H9 (cell line): ENCODE measurements at regions not wholly inside any gene's neighbourhood (a gene's known extent, or its start where the extent isn't known, plus 50 kb on each side); places are given as distances from the start of the nearest gene placed in this dataset.

Source experiments
- DNase-seq: peaks from one replicate; pipeline ENCODE4 v3.0.0-alpha.2; 2017
- H2AFZ ChIP-seq: one replicate; pipeline ENCODE4 v1.6.1; 2013; ENCODE audit warnings: mild to moderate bottlenecking, low read length, control low read depth, moderate library complexity
- H2AK5ac ChIP-seq: 2 replicates; pipeline ENCODE4 v1.6.1; 2013; ENCODE audit warnings: low read length, control low read depth, mixed read lengths; ENCODE audit not compliant: insufficient read length
- H2BK120ac ChIP-seq: one replicate; pipeline ENCODE4 v1.6.1; 2013; ENCODE audit warnings: low read depth, mild to moderate bottlenecking, low read length, control low read depth, inconsistent platforms; ENCODE audit not compliant: poor library complexity, severe bottlenecking
- H2BK12ac ChIP-seq: 2 replicates; pipeline ENCODE4 v1.6.1; 2013; ENCODE audit warnings: low read length, control low read depth, mixed read lengths, low read depth; ENCODE audit not compliant: insufficient read length
- H2BK15ac ChIP-seq: 2 replicates; pipeline ENCODE4 v1.6.1; 2013; ENCODE audit warnings: low read depth, low read length, control low read depth
- H2BK20ac ChIP-seq: one replicate; pipeline ENCODE4 v1.6.1; 2013; ENCODE audit warnings: low read depth, mild to moderate bottlenecking, low read length, control low read depth, inconsistent platforms; ENCODE audit not compliant: poor library complexity, severe bottlenecking
- H2BK5ac ChIP-seq: 2 replicates; pipeline ENCODE4 v1.6.1; 2013; ENCODE audit warnings: low read length, control low read depth, mixed read lengths; ENCODE audit not compliant: insufficient read length
- H3K14ac ChIP-seq: 2 replicates; pipeline ENCODE4 v1.6.1; 2013; ENCODE audit warnings: low read length, control low read depth; ENCODE audit not compliant: insufficient read depth
- H3K18ac ChIP-seq: 2 replicates; pipeline ENCODE4 v1.6.1; 2013; ENCODE audit warnings: low read depth, mild to moderate bottlenecking, mixed read lengths, low read length, control low read depth; ENCODE audit not compliant: insufficient read length
- H3K23ac ChIP-seq: 2 replicates; pipeline ENCODE4 v1.6.1; 2013; ENCODE audit warnings: low read length, control low read depth, mixed read lengths, low read depth; ENCODE audit not compliant: insufficient read length
- H3K23me2 ChIP-seq: 2 replicates; pipeline ENCODE4 v1.6.1; 2013; ENCODE audit warnings: low read depth, mild to moderate bottlenecking, mixed read lengths, low read length, control low read depth; ENCODE audit not compliant: insufficient read length, poor library complexity, severe bottlenecking
- H3K27ac ChIP-seq: 2 replicates; pipeline ENCODE4 v1.5.1; 2013; ENCODE audit warnings: low read length, control low read depth, mixed read lengths, low read depth; ENCODE audit not compliant: insufficient read length
- H3K27me3 ChIP-seq: 2 replicates; pipeline ENCODE4 v1.6.1; 2013; ENCODE audit warnings: low read length, control low read depth, inconsistent platforms; ENCODE audit not compliant: insufficient read depth
- H3K4ac ChIP-seq: 2 replicates; pipeline ENCODE4 v1.6.1; 2013; ENCODE audit warnings: low read depth, mild to moderate bottlenecking, control low read depth, inconsistent platforms, low read length, moderate library complexity
- H3K4me1 ChIP-seq: 2 replicates; pipeline ENCODE4 v1.6.1; 2013; ENCODE audit warnings: low read length, control low read depth, inconsistent platforms; ENCODE audit not compliant: insufficient read depth
- H3K4me2 ChIP-seq: 2 replicates; pipeline ENCODE4 v1.6.1; 2013; ENCODE audit warnings: low read length, control low read depth, mixed read lengths; ENCODE audit not compliant: insufficient read length, insufficient read depth
- H3K56ac ChIP-seq: 2 replicates; pipeline ENCODE4 v1.6.1; 2013; ENCODE audit warnings: low read depth, mild to moderate bottlenecking, mixed read lengths, low read length, control low read depth; ENCODE audit not compliant: insufficient read length
- H3K79me1 ChIP-seq: 2 replicates; pipeline ENCODE4 v1.6.1; 2013; ENCODE audit warnings: low read depth, mild to moderate bottlenecking, moderate library complexity, low read length, control low read depth, inconsistent platforms; ENCODE audit not compliant: insufficient read depth, poor library complexity, severe bottlenecking
- H3K79me2 ChIP-seq: 2 replicates; pipeline ENCODE4 v1.6.1; 2013; ENCODE audit warnings: low read length, control low read depth, inconsistent platforms; ENCODE audit not compliant: insufficient read depth
- H3K9ac ChIP-seq: 2 replicates; pipeline ENCODE4 v1.6.1; 2013; ENCODE audit warnings: low read length, control low read depth, mixed read lengths; ENCODE audit not compliant: insufficient read length; ENCODE audit errors: extremely low read depth
- H3K9me3 ChIP-seq: one replicate; pipeline ENCODE4 v1.6.1; 2013; ENCODE audit warnings: low read depth, low read length, inconsistent platforms; ENCODE audit not compliant: control insufficient read depth
- H3T11ph ChIP-seq: one replicate; pipeline ENCODE4 v1.6.1; 2013; ENCODE audit warnings: mild to moderate bottlenecking, low read length, control low read depth, inconsistent platforms
- H4K20me1 ChIP-seq: one replicate; pipeline ENCODE4 v1.6.1; 2013; ENCODE audit not compliant: control insufficient read depth, insufficient read length, insufficient read depth
- H4K5ac ChIP-seq: 2 replicates; pipeline ENCODE4 v1.6.1; 2013; ENCODE audit warnings: low read depth, mild to moderate bottlenecking, mixed read lengths, low read length, control low read depth; ENCODE audit not compliant: insufficient read length
- H4K8ac ChIP-seq: replicated peaks from 2 replicates; pipeline ENCODE4 v1.6.1; 2013; ENCODE audit warnings: low read length, control low read depth, mixed read lengths, low read depth; ENCODE audit not compliant: insufficient read length
- H4K91ac ChIP-seq: 2 replicates; pipeline ENCODE4 v1.6.1; 2013; ENCODE audit warnings: low read depth, mild to moderate bottlenecking, moderate library complexity, mixed read lengths, low read length, control low read depth; ENCODE audit not compliant: insufficient read length
- H3K27ac Mint-ChIP-seq, 3 experiments: 2 replicates in 2 of 3; 3 replicates in 1 of 3; pipeline ENCODE4 v1.8.0; 2020 to 2021; ENCODE audit warnings: mixed read lengths in 3 of 3, mild to moderate bottlenecking in 1 of 3, moderate library complexity in 1 of 3
- H3K27me3 Mint-ChIP-seq: 2 replicates; pipeline ENCODE4 v1.8.0; 2021; ENCODE audit warnings: low read depth, mild to moderate bottlenecking, moderate library complexity, mixed read lengths
- H3K36me3 Mint-ChIP-seq, 3 experiments: 2 replicates in 2 of 3; 3 replicates in 1 of 3; pipeline ENCODE4 v1.8.0; 2020 to 2021; ENCODE audit warnings: low read depth in 3 of 3, mixed read lengths in 3 of 3; ENCODE audit not compliant: insufficient read depth in 1 of 3
- H3K4me1 Mint-ChIP-seq, 2 experiments: 2 replicates each; pipeline ENCODE4 v1.8.0; 2020; ENCODE audit warnings: mixed read lengths in 2 of 2
- H3K4me3 Mint-ChIP-seq, 2 experiments: 2 replicates in 1 of 2; 3 replicates in 1 of 2; pipeline ENCODE4 v1.8.0; 2020 to 2021; ENCODE audit warnings: mild to moderate bottlenecking in 2 of 2, mixed read lengths in 2 of 2, moderate library complexity in 1 of 2
- H3K9me3 Mint-ChIP-seq, 2 experiments: 2 replicates in 1 of 2; 3 replicates in 1 of 2; pipeline ENCODE4 v1.8.0; 2020; ENCODE audit warnings: mild to moderate bottlenecking in 2 of 2, mixed read lengths in 2 of 2, moderate library complexity in 1 of 2
- CTCF ChIP-seq: fragments of 200-600 bp; sonication (generic); conservative IDR thresholded peaks from 3 replicates; pipeline ENCODE4 v1.8.0; 2021; ENCODE audit warnings: antibody characterized with exemption, mild to moderate bottlenecking
- WGBS: extraction: QIAGEN DNeasy Blood & Tissue Kit; methylation state at CpG from one replicate; pipeline ENCODE4 v1.1.7; 2013; ENCODE audit warnings: missing lambda C conversion rate, low lambda C conversion rate, mixed read lengths; ENCODE audit not compliant: insufficient read length; ENCODE audit errors: extremely low coverage; 5-methylcytosine and 5-hydroxymethylcytosine counted together

DNA sequence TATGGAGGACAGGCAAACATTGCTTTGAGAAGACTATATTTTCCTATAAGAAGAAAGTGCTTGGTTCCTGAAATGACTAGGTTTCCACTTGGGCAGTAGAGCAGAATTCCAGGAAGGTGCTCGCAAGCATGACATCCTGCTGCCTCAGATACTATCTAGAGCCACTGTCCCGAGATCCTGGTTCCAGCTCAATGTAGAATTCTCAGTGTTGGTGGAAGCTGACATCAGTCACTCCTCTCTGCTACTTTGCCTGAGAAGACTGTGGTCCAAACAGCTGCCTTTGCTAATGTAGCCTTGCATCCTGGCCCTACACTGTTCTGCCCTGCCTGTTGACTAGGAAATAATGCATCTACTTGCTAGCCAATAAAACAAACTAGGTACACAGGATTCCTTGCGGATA lies 50.0 kb upstream of the ITGA6 start:
- Mint-ChIP-seq H3K9me3 (peaks cover 9 to 17% of the 10 kb centered on the region in 2 experiments), H3K27ac (no peak overlapping the region), H3K4me3 (no peak overlapping the region), H3K36me3 (peaks cover 0 to 13% (median 9%) of the 10 kb centered on the region in 3 experiments; a peak in 5 of 7 replicates), H3K4me1 (peaks cover 48 to 50% of the 10 kb centered on the region in 2 experiments), H3K27me3 (peaks cover 4% of the 10 kb centered on the region; the same call in 1 of the 2 replicates)
- Histone ChIP-seq H3K9ac (no peak overlapping the region), H3K4me1 (peaks cover 17% of the 10 kb centered on the region; the same call in 1 of the 2 replicates), H2AFZ (no peak overlapping the region), H4K8ac (no peak overlapping the region), H2BK12ac (no peak overlapping the region), H3K18ac (no peak overlapping the region), H2AK5ac (no peak overlapping the region), H3K4me2 (no peak overlapping the region), H3K14ac (no peak overlapping the region), H4K20me1 (no peaks in the 10 kb centered on the region), H3K79me2 (no peaks in the 10 kb centered on the region), H2BK5ac (no peak overlapping the region), H3K27me3 (no peaks in the 10 kb centered on the region), H2BK15ac (no peak overlapping the region), H2BK20ac (no peak overlapping the region), H4K91ac (no peak overlapping the region), H4K5ac (no peak overlapping the region), H3K23ac (no peak overlapping the region), H3K27ac (no peak overlapping the region), H3K9me3 (no peaks in the 10 kb centered on the region), H3K79me1 (no peaks in the 10 kb centered on the region), H3K56ac (no peak overlapping the region), H2BK120ac (no peak overlapping the region), H3T11ph (no peak overlapping the region), H3K23me2 (no peaks in the 10 kb centered on the region), H3K4ac (no peak overlapping the region)
- DNase-seq = no peak
- WGBS = no CpG with 5 or more reads among the region's 3 CpGs
- TF ChIP-seq CTCF = no peak
